IPS-11a (cell line): ENCODE measurements at regions not wholly inside any gene's neighbourhood (a gene's known extent, or its start where the extent isn't known, plus 50 kb on each side); places are given as distances from the start of the nearest gene placed in this dataset.

Source experiments
- H3K4me3 ChIP-seq: one replicate; pipeline ENCODE4 v1.5.1; 2013; ENCODE audit warnings: low read depth, low read length, control low read depth

DNA sequence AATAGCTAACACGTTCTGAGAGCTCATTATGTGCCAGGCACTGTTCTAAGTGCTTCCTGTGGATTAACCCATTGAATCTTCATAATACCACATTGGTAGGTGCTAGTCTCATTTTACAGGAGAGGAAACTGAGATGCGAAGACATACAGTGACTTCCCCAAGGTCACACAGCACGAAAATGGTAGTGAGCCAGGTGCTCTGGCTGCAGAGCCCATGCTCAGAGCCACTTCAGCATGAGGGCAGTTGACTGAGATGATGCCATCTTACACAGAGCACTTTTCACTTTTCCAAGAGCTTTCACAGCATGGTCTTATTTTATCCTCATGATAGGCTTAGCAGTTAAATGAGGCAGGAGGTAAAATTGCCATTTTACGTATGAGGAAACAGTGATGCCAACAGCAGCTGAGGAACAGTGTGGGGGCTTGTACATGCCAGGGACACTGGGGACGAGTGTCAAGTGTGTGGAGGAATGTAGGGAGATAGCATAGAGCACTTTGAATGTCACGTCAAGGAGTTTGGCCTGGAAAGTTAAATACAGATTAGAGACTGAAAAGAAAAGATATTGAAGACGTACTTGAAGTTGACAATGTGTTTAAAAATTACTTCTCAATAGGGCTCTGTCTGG is 180.0 kb downstream of the KIF4B start:
- H3K4me3 ChIP-seq: no peak overlapping the region

DNA sequence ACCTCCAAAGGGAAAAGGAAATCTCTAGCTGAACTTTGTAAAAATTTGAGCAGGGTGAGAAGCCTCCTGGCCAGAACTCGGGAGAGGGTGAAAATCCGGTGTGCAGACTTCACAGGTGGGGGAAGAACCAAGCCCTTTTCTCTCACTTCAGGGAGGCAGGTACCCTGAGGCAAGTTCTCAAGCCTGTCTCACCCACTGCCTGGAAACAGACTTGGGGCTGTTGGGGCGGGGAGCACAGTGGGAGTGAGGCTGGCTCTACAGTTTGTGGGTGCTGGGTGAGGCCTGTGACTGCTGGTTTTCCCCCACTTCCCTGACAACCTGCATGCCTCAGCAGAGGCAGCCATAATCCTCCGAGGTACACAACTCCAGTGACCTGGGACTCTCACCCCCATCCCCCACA is 187.1 kb downstream of the KIF4B start:
- H3K4me3 ChIP-seq: no peak overlapping the region

DNA sequence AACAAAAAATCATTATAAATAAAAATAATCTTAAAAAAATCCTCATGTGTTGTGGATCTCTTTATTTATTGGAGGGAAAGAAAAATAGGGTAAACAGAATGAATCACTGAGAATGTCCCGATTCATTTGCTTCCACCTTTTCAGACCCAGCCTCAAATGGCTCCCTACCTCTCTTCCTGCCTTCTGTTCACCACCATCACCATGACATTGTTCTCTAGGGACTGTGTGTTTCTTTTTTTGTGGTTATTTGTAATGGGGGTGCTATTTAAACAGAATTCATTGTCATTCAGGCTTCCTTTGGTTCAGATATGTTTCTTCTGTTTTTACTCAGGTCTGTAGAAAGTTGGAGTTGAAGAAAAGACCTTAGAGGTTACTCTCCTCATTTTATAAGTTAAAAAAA is 198.2 kb downstream of the KIF4B start:
- no peak overlapping the region for H3K4me3 ChIP-seq

DNA sequence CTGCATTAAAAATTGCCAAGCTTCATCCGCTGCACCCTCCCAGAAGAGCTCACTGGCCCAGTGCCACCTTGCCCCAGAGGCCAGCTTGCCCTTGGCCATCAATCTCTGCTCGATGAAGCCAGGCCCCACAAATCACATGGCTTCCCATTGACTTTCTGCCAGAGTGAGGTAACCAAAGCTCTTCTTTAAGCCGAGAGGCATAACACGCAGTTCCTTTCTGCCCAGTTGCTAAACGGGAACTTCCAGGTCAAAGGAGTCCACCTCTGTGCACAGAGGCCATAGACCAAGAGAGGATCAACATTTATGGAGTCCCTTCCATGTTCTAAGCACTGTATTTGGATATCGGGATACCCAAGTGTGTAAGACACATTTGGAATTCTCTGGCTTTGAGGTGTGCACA is 208.8 kb downstream of the KIF4B start:
- H3K4me3 ChIP-seq: no peak overlapping the region

DNA sequence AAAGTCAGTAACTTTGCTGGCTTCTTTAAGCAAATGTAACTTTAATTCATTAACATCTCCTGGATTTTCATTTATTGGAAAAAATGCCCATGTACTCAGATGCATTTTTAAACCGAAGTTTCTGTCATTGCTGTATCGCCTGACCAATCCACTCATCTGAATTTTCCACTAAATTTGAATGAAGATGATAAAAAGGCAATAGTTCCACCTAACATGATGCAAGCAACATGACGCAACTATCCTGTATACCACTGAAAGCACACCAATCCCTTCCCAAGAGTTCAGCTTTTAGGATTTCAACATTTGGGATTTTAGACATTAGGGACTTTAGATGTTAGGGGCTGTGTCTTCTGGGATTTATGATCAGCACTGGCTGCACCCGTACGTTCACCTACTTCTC is 215.6 kb downstream of the KIF4B start:
- H3K4me3 ChIP-seq: no peak overlapping the region

DNA sequence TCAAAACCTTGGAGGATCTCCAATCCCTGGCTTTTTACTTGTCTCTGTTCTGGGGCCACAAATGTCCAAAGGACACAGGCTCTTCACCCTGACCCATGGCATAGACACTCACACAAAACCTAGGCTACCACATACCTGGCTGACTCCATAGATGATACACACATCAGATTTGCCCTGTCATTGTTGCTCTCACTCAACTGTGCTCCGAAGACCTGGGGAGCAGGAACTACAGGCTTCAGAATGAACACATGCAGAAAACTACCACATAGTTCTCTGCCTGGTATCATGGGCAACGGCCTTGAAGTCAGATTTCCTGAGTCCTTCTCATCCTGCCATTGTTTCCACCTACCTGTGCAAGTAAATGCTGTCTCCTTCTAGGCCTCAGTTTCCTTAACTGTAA is 226.2 kb downstream of the KIF4B start:
- H3K4me3 ChIP-seq: no peak overlapping the region

DNA sequence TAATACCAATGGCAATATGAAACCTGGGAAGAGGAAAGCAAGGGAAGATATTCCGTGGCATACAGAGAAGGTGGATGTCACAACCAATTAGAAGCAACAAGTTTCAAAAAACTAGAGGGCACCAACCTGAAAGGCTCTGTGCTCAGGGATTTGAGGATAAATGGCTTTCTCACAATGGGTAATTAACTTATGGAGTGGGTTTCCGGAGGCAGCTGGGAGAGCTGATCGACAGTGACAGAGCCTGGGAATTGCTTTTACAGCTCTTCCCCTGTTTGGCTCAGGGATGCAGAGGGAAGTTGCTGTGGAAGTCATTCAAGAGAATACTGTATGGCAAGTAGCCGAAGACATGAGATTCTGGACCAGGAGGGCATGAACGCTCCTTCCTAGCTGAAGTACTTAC is 237.0 kb downstream of the KIF4B start:
- H3K4me3 ChIP-seq: no peak overlapping the region

DNA sequence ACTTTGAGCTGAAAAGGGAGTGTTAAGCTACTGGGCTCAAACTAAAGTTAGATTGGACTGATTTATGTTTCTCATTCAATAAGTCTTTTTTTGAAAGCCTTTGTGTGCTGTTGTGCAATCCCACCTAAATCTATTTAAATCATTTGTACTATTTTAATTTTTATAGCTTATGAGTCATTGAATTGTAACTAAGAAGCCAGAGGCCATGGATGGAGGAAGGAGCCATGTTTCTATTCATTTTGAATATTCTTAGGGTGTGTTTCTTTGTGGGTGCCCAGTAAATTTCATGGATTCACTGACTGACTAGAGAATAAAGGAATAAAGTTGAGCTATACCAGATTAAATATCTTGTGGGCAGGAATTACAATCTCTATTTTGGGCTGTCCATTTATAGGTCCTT is 238.5 kb downstream of the KIF4B start:
- no peak overlapping the region for H3K4me3 ChIP-seq

DNA sequence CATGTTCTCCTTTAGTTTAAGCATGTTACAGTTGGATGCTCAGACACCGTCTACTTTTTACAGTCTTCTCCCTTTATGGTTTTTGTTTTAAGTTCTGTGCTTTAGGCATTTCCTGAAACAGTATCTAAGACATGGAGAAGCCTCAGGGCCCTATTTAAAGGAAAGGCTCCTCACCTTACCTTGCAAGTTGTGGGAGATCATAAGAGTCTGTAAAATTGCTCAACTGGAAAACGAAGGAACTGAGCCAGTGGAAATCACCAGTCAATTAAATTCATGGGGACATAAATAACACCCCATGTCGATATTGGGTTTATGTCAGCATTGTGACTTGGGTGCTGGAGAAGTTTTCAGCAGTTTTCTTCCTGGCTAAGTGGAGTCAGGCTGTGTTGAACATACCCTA is 239.2 kb downstream of the KIF4B start:
- no peak overlapping the region for H3K4me3 ChIP-seq

DNA sequence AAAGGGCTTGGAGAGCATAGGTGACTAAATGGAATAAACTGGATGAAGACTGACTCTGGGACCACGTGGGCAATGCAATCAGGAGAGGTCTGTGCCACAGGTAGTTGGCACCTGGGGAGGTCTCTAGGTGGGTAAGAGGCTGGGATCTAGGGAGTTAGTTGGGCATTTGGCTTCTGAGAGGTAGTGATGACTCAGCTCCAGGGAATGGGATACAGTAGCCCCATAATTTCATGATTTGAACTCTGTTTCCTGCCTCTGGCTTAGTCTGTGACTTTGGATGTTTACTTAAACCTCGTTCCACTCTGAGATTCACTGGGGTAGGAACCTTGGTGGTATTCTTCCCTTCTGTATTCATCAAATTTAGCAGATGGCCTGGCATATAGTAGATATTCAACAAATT is 240.8 kb downstream of the KIF4B start:
- no peak overlapping the region for H3K4me3 ChIP-seq

DNA sequence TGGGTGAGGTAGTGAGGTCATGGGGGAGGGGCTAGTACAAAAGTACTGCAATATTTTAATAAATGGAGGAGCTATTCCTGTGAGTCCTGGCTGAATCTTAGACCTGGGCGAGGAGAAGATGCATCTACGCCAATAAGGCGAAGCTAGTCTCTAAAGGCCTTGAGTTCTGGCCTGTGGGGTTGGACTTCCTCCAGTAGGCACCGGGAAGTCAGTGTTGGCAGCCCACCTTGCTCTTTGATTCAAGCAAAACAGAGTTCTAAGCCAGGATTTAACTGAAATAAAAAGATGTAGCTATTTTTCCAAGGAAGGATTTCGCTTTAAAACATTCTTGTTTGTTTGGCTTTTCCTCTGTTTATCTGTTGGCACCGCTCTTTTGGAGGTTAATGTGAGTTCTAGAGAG is 244.6 kb downstream of the KIF4B start:
- no peak overlapping the region for H3K4me3 ChIP-seq

DNA sequence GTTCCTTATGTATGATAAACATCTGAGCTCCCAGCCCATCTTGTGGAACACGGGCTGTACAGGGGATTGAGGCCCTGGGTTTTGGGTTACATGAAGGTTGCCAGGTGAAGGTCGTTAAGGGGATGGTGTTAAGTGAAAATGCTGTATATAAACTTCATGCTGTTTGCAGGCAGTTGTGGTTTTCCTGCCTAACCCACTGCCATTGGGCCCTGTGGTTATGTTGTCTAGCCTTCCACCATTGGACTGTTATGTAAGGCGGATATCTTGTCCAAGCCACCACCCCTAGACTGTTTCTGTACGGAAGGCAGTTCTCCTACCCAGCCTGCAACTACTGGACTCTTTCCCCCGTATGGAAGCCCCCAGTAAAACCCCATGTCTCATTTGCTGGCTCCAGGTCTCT is 246.1 kb downstream of the KIF4B start:
- no peak overlapping the region for H3K4me3 ChIP-seq

DNA sequence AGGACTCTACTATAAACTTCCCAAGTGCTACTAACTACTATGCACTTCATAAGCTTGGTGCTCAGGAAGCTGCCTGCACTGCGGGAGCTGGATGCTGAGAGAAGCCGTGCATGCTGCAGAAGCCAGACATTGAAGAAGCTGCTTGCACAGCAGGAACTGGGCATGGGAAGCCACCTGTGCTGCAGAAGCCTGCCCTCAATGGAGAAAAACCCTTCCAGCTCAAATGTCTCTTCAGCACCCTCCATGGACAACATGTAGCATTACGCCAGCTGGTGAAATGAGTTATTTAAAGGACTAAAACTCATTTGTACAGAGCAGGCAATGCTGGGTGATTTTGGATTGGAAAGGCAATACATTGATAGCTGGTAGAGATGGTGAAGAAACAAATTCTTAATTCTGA is 247.2 kb downstream of the KIF4B start:
- no peak overlapping the region for H3K4me3 ChIP-seq

DNA sequence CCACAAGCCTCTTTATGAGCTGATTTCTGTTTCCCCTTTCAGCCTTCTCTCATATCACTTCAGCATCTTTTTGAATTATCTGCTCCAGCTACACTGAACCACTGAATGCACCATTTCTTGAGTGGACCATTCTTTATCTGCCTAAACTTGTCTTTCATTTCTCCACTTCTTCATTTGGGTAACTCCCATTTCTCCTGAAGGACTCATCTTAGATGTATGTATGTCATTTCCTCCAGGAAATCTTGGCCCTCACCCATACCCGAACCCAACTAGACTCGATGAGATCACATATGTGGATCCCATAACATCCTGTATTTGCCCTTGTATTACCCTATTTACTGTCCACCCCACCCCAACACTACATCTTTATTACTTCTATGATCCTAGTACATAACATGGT is 249.8 kb downstream of the KIF4B start:
- H3K4me3 ChIP-seq: no peak overlapping the region

DNA sequence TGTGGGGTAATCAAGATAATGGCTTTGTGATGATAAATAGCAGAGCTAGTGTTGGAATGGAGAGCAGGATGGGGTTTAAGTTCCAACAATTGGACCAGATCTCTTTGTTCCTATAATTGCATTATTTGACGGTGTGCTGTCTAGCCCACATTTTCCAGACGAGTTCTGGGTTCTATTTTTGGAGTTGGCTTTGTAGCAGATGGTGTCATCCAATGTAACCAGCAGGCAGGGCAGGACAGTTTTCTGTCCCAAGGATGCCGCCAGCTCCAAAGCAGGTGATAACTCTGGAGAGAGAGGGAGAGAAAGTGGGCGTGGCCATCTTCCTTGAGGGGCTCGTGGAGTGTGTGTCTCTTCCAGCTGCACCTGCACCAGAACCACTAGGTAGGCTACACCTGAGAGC is 251.3 kb downstream of the KIF4B start:
- H3K4me3 ChIP-seq: no peak overlapping the region

DNA sequence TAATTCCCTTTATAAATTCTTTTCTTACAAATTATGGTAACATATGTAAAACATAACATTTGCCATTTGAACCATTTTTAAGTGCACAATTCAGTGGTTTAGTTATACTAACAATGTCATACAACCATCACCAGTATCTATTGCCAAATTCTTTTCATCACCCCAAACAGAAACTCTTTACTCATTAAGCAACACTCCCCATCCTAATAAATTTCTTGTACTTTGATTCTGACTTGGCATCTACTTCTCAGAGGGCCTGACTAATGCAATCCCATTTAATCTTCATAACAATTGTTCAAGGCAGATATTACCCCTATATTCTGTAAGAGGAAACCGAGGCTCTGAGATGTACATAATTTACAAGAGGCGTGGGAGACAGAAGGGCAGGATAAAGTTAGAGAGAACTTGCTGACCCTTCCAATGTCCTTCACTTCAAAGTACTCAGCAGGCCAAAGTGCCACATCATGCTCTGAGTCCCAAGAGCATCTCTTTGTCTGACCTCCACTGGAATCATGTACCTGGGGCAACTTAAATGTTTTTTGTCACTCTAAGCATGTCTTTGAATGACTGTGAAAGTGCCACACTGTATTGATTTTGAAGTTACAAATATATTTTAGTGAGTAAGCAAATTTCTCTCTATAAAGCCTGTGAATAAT is 255.3 kb downstream of the KIF4B start:
- H3K4me3 ChIP-seq: no peak overlapping the region

DNA sequence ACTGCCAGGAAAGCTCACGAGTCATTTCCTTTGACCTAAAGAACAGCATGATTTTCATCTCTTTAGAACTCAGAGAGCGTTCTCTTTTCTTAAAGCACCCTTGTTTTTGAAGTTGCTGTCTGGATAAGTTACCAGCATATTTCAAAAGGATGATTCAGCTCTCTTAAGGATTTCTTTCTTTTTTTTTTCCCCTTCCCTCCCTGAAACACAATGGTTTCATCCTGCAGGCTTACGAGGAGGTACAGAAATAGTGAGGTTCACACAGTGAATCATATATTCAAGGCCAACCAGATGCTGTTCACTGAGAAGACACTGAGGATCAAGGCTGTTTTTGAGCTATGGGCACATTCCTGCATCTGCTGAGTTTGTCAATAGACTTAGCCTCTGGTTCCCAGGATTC is 257.2 kb downstream of the KIF4B start:
- no peak overlapping the region for H3K4me3 ChIP-seq

DNA sequence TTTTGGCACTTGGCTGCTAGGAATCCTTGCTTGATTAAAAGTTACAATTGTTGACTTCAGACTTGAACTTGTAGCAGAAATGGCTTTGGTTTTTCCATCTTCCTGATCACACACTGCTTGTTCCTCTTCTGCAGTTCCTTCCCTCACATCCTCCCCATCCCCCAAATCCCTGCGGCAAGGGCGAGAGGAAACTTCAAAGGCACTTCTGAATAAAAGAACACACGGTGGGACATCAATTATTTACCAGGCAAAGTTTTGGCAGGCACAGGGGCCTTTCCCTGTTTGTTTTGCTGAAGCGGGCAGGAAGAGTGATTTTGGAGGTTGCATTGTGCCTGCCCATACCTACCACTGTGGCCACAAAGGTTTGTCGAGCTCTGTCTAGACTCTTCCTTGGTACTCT is 260.9 kb downstream of the KIF4B start:
- no peak overlapping the region for H3K4me3 ChIP-seq

DNA sequence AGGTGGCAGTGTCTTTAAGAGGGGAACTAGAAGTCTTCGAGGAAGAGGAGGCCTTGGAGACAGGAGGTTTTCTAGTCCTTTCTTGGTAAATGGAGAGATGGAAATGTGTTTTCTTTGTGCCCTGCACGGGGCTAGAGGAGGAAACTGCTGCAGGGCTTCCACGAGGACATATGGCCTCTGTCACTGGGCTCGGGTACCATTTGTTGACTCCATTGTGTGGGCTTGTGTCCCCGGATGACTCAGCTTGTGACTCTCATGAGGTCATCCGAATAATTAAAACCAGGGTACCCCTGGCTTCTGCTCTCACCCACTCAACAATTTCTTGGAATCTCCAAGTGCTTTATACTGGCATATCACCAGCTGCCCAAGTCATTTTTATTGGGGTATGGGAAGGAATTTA is 261.7 kb downstream of the KIF4B start:
- H3K4me3 ChIP-seq: no peak overlapping the region

DNA sequence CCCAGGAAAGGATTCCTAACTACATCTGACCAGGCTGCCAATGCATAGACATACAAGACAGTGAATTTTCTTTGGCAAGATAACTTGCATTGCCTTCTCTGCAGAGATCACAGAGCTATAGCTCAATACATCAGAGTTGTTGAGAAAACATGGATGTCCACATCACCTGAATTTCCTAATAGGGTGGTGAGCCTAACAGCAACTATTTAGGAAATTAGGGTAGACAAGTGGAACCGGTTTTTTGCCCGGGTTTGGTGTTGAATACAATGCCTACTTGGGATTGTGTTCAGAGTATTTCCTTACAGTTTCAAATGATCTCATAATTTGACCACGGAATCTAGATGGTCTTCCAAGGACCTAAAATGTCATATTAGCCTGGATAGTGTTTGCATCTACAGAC is 262.7 kb downstream of the KIF4B start:
- H3K4me3 ChIP-seq: no peak overlapping the region

DNA sequence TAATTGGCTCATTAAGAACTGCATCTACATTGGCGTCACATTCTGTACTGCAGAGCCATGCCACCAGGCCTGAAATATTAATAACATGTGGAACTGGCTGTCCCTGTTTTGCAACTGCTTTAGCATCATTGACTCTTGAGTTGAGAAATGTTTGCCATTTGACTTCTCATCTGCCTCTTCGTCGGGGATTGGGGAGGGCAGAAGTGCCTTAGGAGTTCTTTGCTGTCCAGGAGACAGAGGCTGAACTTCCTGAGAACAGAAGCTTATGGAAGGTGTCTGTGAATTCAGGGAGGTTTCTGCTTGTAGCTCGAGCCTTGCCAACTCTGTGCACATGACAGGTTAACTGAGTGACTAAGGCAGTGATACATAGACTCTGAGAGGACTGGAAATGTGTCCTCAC is 265.0 kb downstream of the KIF4B start:
- H3K4me3 ChIP-seq: no peak overlapping the region

DNA sequence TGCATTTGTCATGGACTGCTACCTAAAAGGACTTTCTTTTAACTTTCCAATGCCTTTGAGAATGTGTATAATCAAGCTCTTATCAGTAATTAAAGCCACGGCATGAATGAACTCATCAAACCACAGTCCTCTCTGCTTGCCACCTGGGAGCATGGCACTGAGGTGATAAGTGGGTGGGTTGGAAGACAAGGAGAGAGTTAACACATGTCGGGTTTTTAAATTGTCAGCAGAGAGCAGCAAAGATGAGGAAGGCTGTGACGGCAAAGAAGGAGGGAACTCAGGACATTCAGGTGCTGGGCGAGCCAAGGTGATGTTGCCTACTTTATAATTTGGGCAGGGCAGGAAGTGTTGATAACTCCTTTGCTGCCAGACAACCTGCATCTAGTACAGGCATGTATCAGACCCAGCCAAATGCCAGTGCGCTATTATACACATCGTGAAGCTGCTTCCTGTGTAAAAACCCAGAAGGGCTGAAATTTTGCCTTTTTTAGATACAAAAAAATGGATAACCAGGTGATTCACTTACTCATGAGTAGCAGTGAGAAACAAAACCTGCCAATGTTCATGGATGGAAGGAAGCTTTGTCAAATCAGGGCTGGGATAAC is 269.1 kb downstream of the KIF4B start:
- H3K4me3 ChIP-seq: no peak overlapping the region

DNA sequence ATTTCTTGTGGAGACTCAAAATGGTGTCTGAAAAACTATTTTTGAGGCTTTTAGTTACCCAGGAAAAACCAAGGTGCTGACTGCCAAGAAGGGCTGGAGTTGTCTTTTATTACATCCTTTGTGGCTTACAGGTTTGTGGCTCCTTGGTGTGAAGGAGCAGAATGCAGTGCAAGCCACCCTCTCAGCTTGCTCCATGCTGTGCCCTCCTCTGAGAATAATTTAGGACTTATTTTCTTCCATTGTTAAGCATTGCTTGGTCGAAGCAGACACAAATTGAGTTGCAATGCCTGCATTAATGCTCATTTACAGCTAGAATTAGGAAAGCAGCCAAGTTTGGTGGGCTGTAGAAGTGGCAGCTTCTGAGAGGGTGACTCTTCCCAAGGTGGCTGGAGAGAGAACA is 272.2 kb downstream of the KIF4B start:
- no peak overlapping the region for H3K4me3 ChIP-seq
